NCI-H1436 (cell line): ENCODE measurements at regions not wholly inside any gene's neighbourhood (a gene's known extent, or its start where the extent isn't known, plus 50 kb on each side); places are given as distances from the start of the nearest gene placed in this dataset.
A peak's percentile ranks its signal among the peaks of the same experiment; 100 is the strongest.

ENCODE experiments used
- DNase-seq: peaks from one replicate; lab custom pipeline; 2025; lab: John Stamatoyannopoulos, UW

- no peak for DNase-seq
Observed at GRCh38 chr1:14039582-14040430, 339.8 kb downstream of the PRDM2 start.

- no peak for DNase-seq
Observed at GRCh38 chr1:14049965-14050364, 350.0 kb downstream of the PRDM2 start.

GRCh38 chr1:14055442-14056223, 355.6 kb downstream of the PRDM2 start:
- no peak for DNase-seq

GRCh38 chr1:14057640-14058039, 357.7 kb downstream of the PRDM2 start:
- no peak for DNase-seq

GRCh38 chr1:14061204-14061603, 361.2 kb downstream of the PRDM2 start:
- no peak for DNase-seq

GRCh38 chr1:14061722-14062121, 361.7 kb downstream of the PRDM2 start:
- no peak for DNase-seq

GRCh38 chr1:14062669-14063068, 362.7 kb downstream of the PRDM2 start:
- no peak for DNase-seq

- DNase-seq: peak; percentile 37
Observed at GRCh38 chr1:14064649-14065442, 364.9 kb downstream of the PRDM2 start.

GRCh38 chr1:14065486-14065885, 365.5 kb downstream of the PRDM2 start:
- no peak for DNase-seq

- no peak for DNase-seq
Observed at GRCh38 chr1:14067036-14067435, 367.0 kb downstream of the PRDM2 start.

GRCh38 chr1:14067711-14068110, 367.7 kb downstream of the PRDM2 start:
- no peak for DNase-seq

GRCh38 chr1:14071581-14071980, 371.6 kb downstream of the PRDM2 start:
- DNase-seq: no peak

GRCh38 chr1:14080653-14081052, 380.7 kb downstream of the PRDM2 start:
- no peak for DNase-seq

GRCh38 chr1:14082331-14082730, 382.3 kb downstream of the PRDM2 start:
- DNase-seq: no peak

GRCh38 chr1:14083277-14083676, 383.3 kb downstream of the PRDM2 start:
- no peak for DNase-seq

GRCh38 chr1:14083706-14084105, 383.7 kb downstream of the PRDM2 start:
- DNase-seq: no peak

- DNase-seq: no peak
Observed at GRCh38 chr1:14090062-14090461, 390.1 kb downstream of the PRDM2 start.

GRCh38 chr1:14090531-14090930, 390.5 kb downstream of the PRDM2 start:
- no peak for DNase-seq

- DNase-seq: peak; percentile 12
Observed at GRCh38 chr1:14094611-14095400, 394.8 kb downstream of the PRDM2 start.

GRCh38 chr1:14098294-14098913, 398.4 kb downstream of the PRDM2 start:
- DNase-seq: no peak

GRCh38 chr1:14100444-14100843, 400.5 kb downstream of the PRDM2 start:
- DNase-seq: no peak
